CD1c-positive myeloid dendritic cell (primary cell): ENCODE measurements at regions not wholly inside any gene's neighbourhood (a gene's known extent, or its start where the extent isn't known, plus 50 kb on each side); places are given as distances from the start of the nearest gene placed in this dataset.

ENCODE experiments used
- DNase-seq: peaks from one replicate; pipeline ENCODE4 v3.0.0-alpha.2; 2016; ENCODE audit errors: extremely low spot score

DNA sequence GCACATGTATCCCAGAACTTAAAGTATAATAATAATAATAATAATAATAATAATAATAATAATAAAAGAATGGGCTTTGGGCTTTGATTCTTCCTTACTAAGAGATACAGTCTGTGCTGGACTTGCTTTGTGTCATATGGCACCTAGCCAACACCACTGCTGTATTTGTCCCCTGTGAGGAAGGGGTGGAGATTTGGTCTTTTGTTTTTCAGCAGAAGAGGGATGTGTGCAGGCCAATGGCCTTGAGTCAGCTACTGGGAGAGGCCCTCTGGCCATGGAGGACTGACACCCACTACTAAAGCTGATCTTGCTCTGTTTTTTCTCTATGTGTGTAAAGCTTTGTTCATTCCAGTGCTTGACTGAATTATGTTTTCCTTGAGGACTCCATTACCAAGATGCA is 573.0 kb upstream of the PCDH15 start:
- no peak for DNase-seq

DNA sequence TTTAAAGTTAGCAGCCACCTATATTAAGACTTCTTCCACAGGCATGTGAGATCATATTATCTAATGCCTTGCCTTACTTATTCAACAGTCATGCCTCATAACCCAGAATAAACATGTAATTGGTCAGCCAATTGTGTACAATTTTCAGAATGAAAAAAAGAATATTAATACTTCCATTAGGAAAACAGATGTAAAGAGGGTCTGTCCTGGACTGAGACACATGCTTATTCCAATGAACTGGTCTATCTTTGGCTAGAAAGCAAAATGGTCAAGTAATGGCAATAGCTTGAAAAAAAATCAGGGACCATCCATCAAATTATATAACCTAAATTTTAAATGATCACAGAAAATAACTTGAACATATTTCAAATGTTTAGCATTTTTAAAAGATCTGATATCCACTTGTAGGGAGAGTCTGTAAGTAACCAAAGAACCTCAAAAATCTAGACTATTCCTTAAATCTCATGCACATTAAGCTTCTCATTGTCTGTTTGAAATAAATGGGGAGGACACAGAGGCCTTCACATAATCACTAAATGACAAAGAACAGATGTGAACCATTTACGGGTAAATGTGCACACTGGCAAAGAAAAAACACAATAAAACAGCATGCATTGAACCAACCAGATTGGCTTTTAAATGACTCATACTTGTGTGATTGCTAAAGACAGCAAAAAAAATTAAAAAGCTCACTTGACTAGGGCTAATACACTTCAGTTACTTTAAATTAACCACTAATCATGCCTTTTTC is 568.8 kb upstream of the PCDH15 start:
- no peak for DNase-seq

DNA sequence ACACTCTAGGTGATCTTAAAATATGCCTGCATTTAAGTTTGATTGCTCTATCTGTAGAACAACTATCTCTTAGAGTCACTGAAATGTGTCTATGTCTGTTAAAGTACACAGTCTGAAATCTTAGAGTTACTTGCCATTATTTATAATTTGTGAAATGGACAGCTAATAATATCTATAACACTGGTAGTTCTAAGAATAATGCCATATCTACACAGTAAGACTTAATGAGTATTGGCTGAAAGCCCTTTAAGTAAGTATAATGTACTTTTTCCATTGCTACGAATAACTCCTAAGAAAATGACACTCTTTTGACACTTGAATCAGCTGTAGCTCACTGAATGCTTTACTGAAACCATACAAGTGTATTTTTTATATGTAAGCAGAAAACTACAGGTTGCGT is 567.4 kb upstream of the PCDH15 start:
- no peak for DNase-seq

DNA sequence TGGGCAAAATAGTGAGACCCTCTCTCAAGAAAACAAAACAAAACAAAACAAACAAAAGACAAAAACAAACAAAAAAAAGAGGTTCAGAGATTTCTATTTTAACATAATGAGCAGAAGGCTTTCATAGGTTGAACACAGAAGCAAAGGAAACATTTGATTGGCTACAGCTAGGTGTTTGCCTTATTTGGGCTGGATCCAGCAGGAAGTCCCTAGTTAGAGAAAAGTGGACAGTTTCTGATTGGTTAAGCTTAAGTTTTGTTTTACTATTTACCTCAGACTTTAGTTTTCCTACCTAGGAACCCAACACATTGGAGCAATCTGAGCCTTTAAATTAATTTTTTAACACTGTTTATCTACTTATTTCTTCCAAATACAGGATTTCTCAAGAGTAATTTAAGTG is 566.5 kb upstream of the PCDH15 start:
- no peak for DNase-seq

DNA sequence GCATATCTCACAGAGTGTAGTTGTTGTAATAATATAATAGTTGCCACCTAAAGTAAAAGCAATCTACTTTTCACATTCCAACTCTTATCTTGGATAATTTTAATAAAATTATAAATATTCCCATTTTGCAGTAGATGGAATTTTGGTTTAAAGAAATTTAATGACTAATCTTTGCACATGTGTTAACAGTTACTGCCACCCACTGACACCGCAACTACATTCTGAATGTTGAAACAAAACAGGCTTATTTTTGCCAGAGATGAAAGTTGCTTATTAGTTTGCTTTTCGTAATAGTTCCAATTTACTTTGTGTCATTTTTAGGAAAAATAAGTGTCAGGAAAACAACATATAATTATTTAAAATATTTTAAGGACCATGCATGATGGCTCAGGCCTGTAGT is 557.5 kb upstream of the PCDH15 start:
- DNase-seq, result no peak

DNA sequence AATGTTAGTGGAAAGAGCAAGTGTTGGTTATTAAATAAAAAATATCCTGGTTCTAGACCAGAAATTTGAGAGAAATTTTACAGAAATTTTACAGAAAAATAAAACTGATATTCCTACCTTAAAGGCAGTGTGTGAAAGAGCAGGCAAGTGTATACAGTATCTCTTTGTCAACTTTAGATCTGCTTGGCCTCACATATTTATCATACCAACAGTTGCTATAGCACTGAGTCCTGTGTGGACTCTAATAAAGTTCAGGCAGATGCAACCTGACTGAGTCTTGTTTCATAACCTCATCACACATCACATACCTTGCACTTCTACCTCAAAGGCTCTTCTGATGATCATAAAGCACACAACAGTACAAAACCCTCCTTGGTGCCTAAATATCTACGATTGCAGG is 552.4 kb upstream of the PCDH15 start:
- no peak for DNase-seq

DNA sequence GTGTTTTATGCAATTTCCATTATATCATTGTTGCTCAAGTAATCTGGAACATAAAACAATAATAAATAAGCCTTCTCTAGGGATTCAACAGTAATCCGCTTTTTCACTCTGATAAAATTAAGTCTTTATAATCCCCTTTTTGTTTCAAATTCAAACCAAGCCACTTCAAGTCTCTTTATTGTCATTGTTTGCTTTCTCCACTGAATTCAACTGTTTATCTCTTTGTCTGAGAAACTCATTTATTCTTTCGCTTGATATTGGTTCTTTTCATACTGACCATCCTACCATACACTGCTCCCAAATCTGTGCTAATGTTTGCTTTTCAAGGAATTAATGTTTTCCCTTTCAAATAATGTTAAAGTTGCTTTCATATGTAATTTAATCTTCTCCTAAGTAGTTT is 550.4 kb upstream of the PCDH15 start:
- no peak for DNase-seq

DNA sequence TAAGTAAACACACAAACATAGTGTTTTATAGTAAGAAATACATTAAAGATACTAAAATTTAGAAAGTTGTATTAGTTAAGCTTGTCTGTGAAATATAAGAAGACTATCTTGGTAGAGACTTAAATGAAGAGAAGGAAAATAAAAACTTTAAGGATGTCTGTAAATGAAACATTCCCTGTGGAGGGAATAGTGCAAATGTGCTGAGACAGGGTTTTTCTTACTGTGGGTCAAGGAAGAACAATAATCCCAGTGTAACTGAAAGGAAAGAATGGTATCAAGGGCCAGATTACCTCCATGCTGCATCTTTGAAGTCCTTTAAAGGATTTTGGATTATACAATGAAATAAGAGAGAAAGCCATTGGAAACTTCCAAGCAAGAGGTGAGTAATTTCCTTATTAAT is 547.5 kb upstream of the PCDH15 start:
- DNase-seq, result no peak

DNA sequence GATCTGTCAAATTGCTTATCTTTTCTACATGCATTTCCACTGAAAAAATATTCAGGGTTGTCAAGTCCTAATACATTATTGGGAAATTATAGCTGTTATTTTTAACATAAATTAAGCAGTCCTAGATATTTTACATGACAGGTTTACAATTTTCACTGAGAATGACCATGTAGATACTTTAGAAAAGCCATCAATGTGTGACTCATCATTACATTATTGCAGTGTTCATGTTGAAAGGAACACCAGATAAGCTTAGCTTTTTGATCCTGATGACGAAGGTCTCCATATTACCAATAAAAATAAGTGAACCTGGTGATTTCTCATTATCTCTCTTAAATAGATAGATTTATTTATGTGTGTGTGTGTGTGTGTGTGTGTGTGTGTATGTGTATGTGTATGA is 529.5 kb upstream of the PCDH15 start:
- DNase-seq, result no peak

DNA sequence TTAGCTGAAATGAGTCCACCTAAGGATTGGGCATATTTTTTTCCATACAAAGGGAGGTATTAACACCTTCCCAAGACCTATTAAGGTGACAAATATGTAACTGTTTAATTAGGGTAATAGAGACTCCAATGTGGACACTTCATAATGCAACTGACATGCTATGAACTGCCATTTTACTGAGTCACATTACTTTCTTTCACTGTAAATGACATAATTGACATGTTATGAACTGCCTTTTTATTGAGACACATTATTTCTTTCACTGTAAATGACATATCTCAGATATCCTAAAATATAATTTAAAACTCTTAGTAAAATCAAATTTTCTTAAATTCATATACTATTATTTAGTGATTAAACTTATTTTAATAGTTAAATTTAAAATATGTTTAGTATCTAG is 528.8 kb upstream of the PCDH15 start:
- DNase-seq, result no peak

DNA sequence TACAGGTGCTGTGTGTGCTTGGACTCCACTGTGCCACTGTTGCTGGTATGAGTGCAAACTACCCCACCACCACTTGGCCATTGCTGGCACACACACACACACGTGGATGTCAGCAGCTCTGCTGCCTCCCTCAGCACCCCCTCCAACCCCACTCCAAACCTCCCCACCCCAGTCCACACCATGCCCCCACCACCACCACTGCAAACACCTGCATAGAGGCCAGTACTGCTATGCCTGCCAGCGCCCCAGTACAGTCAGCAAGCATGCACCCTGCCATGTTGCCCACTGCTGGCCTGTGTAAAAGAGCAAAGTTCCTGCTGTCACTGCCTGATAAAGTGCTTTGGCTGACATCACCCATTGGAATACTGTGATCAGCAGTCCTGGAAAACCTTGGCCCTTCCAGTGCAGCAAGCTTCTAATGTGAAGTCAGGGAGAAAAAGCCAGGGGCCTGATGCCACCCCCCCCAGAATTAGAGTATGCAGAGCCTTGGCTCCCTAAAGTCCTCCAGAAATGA is 519.2 kb upstream of the PCDH15 start:
- DNase-seq, result no peak

DNA sequence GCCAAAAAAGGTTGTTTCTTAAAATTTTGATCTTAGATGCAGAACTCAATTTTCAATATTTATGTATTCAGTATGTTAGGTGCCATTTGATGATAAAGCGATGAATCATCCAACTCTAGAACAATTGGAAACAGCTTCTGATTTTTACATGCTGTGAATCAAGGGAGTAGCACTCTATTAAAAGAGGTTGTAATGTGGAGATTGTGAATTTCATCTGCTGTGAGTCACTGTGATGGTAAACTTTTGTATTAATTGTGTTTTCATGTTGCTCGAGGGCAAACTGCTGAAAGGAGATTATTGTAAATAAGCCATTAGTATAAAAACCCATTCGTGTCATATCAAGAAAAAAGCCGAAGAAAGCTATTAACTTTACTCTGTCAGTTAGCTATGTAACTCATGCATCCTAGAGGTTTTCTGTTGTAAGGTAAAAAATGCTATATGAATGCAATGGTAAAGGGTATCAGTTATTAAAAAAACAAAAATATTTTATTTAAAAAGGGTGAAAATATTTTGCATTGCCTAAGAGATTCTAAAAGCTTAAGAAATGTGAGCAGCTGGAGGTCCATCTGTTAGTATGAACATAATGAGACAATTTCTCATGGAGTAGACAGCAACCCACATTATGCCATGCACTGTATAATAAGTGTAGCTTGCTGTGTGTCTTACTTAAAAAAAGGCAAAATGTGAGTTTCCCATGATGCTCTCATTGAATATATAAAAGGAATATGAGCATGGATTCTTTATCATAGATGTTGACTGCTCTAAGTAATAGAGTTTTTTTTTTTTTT is 511.0 kb upstream of the PCDH15 start:
- no peak for DNase-seq

DNA sequence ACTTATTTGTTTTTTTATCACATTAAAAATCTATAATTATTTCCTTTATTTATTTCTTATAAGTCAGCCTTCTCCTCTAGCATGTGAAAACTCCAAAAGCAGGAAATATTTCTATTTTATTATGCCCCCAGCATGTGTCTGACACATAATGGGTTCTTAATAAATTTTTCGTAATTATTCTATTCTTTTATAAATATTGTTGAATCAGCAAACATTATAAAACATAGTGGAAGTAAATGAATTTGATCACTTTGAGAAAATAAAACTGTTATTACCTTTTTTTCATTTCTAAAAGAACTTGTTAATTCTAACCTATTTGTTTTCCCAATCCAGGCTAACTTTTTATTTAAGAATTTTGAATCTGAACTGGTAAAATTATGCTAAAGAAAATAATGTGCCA is 509.1 kb upstream of the PCDH15 start:
- DNase-seq, result no peak

DNA sequence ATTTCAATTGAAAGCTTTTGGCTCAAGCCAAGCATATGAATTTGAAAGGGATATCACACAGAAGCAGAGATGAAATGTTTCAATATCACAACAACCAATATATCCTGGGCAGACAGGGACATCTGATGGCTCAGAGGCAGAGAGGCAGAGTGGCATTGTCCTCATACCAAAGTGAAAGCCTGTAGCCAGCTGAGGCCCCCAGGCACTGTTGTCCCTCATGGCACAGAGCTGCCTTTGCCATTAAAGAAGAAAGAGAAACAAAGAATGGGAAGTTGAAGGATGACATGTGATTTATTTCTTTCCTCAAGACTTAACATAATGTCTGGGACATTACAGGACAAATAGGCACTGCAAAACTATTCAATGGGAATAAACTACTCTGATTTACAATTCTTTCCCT is 504.3 kb upstream of the PCDH15 start:
- DNase-seq, result no peak

DNA sequence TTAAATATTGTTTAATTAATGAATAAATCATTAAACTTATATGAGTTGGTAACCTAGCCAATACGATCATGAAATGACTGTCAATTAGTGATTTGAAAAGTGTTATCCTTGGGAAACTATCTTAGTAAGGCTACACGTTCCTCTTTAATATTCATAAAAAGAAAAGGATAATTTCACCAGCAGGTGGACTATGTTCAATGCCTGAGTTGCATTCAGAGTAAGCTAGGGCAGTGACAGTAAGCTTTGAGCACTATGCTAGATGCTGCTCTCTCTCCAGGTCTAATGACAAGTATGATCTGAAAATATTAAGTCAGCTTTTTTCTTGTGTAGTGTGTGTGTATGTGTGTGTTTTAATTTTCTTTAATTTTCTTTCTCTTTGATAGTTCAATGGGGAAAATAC is 486.3 kb upstream of the PCDH15 start:
- no peak for DNase-seq

DNA sequence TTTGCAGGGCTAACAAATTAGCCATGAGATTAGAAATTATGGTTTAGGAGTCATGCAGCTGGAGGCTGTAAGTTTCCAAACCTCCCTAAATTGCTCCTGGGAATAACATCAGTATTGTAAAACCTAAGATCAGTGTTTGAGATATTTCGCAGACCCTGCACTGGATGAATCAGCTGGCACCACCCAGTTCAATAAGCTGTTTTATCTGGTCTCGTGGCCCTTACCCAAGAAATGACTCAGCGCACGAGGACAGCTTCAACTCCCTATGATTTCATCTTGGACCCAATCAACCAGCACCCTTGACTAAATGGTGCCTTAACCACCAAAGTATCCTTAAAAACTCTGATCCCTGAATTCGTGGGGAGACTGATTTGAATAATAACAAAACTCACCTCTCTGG is 482.0 kb upstream of the PCDH15 start:
- no peak for DNase-seq

DNA sequence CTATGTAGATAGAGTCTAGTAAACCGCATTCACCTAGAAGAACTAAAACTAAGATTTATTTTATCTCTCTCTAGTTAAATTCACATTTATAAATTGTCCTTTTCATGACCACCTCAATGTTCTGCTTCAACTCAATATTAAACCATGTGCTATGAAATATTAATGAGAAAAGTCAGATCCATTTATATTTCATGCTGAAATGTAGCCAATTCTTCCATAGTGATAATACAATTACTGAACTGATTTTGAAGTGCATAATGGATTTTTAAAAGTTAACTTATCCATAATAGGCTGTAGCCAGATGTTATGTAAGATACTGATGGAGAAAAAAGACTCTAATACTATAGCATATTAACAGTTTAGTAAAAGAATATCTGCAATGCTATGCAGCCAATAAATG is 479.7 kb upstream of the PCDH15 start:
- no peak for DNase-seq

DNA sequence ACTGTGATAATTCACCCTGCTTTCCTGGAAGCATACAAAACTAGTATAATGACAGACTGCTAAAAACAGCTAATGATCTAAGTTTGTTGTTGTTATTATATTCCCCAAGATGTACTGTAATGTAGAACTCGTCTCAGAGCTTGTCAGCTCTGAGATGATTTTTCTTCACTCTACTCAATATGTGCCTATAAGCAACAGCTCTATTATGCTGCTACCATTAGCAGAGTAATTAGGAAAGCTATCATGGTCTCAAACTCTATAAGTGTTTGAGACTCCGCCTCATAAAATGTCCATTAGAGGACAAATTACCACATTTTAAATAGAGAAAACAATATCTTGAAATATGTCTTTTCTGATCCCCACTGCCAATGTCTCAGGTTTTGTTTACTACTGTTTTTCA is 476.5 kb upstream of the PCDH15 start:
- DNase-seq, result no peak

DNA sequence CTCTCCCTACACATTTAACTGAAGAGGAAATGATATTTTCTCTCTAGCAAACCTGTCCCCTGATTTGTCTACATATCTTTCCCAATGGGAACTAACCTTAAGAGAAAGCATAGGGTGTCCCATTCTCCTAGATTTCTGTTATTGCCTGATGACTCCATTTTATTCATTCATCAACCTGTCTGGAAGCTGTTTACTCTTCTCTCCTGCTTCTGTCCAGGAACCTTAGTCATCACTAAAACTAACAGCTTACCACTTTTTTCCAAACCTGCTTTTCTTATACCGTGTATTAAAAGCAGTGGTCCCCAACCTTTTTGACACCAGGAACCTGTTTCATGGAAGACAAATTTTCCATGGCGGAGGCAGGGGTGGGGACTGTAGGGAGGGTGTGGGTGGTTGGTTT is 473.3 kb upstream of the PCDH15 start:
- DNase-seq, result no peak

DNA sequence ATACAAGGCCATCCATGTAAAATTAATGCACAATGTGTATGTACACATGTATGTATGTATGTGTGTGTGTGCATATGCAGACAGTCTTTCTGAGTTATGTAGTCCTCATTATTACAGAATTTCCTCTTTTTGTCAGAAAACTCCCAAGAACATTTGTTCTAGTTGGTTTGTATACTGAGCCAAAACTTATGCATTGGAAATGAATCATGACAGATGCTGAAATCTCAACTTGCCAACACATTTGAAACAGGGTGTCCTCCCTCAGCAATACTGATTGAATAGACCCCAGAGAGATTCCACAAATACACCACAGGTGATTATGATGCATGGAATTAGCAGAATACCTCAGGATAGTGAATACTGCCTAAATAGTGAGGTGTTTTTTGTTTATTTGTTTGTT is 472.9 kb upstream of the PCDH15 start:
- no peak for DNase-seq

DNA sequence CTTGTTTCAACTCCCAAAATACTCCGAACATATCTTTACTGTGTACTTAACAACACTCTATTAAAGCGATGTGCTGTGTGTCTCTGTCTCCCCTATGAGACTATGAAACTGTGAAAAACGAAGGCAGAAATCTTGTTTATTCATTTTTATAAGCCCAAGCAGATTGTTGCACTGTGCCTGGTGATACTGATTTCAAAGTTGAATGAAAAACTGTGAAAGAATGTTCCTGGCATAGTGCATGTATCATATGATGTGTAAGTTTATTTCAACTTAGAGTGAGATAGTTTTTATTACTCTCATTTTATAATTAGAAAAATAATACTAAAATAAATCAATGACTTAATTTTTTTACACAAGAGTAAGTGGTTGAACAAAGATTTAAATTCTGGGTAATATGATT is 471.9 kb upstream of the PCDH15 start:
- no peak for DNase-seq

DNA sequence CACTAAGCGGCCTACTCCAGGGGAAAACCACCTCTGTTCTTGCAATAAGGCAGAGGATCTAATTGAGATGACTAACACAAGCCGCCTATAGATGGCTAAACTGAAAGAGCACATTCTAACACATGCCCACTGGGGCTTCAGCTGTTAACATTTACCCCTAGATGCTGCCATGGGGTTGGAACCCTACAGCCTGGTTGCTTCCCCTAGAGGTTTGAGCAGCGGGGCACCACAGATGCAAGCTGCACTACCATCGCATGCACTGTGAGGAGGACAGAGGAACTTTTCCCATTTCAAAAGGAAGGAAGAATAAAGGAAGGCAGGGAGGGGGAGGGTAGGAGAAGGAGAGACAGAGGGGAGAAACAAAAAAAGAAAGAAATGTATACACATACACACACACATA is 465.8 kb upstream of the PCDH15 start:
- no peak for DNase-seq

DNA sequence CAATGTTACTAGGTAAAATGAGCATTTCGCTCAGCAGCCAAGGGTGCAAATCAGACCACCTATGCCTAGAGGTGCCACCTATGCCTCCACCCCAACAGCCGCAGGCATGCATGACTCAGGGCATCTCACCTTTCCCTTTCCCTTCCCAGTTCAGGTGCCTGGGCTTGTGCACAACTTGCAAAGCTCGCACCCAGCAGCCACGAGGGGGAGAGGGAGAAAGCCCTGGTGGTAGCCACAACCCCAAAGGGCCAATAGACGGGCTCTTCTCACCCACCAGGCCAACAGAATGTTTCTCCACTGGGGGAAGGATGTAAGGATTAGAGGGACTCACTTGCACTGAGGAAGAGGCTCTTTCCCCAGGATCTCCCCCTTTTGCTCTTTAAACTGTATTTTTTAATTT is 462.3 kb upstream of the PCDH15 start:
- no peak for DNase-seq
